22Rv1 (cell line): ENCODE measurements at regions not wholly inside any gene's neighbourhood (a gene's known extent, or its start where the extent isn't known, plus 50 kb on each side); places are given as distances from the start of the nearest gene placed in this dataset.

Experiments
- CTCF ChIP-seq: fragments of 450-650 bp; IDR thresholded peaks from 2 replicates; pipeline ENCODE4 v1.5.1; 2017; ENCODE audit warnings: mild to moderate bottlenecking
- ZFX ChIP-seq: fragments of 450-650 bp; IDR thresholded peaks from 2 replicates; pipeline ENCODE4 v1.6.1; 2017; ENCODE audit warnings: antibody characterized with exemption, borderline replicate concordance

DNA sequence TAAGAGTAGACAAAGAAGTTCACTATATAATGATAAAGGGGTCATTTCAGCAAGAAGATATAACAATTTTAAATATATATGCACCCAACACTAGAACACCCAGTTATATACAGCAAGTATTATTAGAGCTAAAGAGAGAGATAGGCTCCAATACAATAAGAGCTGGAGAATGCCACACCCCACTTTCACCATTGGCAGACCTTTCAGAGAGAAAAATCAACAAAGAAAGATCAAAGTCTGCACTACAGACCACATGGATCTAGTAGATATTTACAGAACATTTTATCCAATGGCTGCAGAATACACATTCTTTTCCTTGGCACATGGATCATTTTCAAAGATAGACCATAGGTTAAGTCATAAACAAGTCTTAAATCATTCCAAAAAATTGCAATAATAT is 479.7 kb upstream of the DIAPH2 start:
- no peak for TF ChIP-seq CTCF
- TF ChIP-seq ZFX, result no peak
